ENCODE measurements at regions not wholly inside any gene's neighbourhood (a gene's known extent, or its start where the extent isn't known, plus 50 kb on each side); places are given as distances from the start of the nearest gene placed in this dataset.

- TF ChIP-seq CTCF (IDR thresholded peaks at IDR 0.05) (no peak), EZH2 (IDR thresholded peaks at IDR 0.05) (no peak), EZH2phosphoT487 (IDR thresholded peaks at IDR 0.05) (no peak)
Observed at GRCh38 chr1:108042610-108043009, 77.6 kb upstream of the VAV3 start.

Measured in neural progenitor cell (in vitro differentiated cells).